ENCODE measurements at regions not wholly inside any gene's neighbourhood (a gene's known extent, or its start where the extent isn't known, plus 50 kb on each side); places are given as distances from the start of the nearest gene placed in this dataset.

GRCh38 chr1:82874041-82874440 is 1073.3 kb downstream of the ADGRL2 start (continued):
- TF ChIP-seq ZNF121 (CRISPR knock-in tag; IDR thresholded peaks at IDR 0.05), result no peak
- no peak for TF ChIP-seq NFYB (CRISPR knock-in tag; conservative IDR thresholded peaks at IDR 0.05; ENCODE audit: low read depth)
- no peak for TF ChIP-seq CREM (CRISPR knock-in tag; IDR thresholded peaks at IDR 0.05)
- no peak for TF ChIP-seq E2F4 (CRISPR knock-in tag; IDR thresholded peaks at IDR 0.05; ENCODE audit: borderline replicate concordance, low read depth)
- TF ChIP-seq SMAD3 (CRISPR knock-in tag; IDR thresholded peaks at IDR 0.05; ENCODE audit: borderline replicate concordance), result no peak
- TF ChIP-seq PREB (CRISPR knock-in tag; IDR thresholded peaks at IDR 0.05; ENCODE audit: borderline replicate concordance), result no peak
- TF ChIP-seq SOX15 (CRISPR knock-in tag; IDR thresholded peaks at IDR 0.05), result no peak
- TF ChIP-seq MAX (CRISPR knock-in tag; IDR thresholded peaks at IDR 0.05), result no peak

- no peaks in the 10 kb centered on the region for H3K36me3 Mint-ChIP-seq
- H3K4me3 Mint-ChIP-seq, result no peak overlapping the region
- ChIA-PET CTCF (no interaction called here), POLR2A (no interaction called here)
- DNase-seq (ENCODE audit: low spot score), result no peak
- no peak for ATAC-seq
- H3K27me3 Mint-ChIP-seq (ENCODE audit: low read depth), result no peaks in the 10 kb centered on the region; the same call in 1 of the 2 replicates
- no peaks in the 10 kb centered on the region for H3K4me1 Mint-ChIP-seq
- no peak for TF ChIP-seq NFATC4 (CRISPR knock-in tag; IDR thresholded peaks at IDR 0.05)
- no peak for TF ChIP-seq MYBL2 (CRISPR knock-in tag; IDR thresholded peaks at IDR 0.05)
- no peak for TF ChIP-seq FOXK1 (CRISPR knock-in tag; IDR thresholded peaks at IDR 0.05)
- TF ChIP-seq AR (CRISPR knock-in tag; IDR thresholded peaks at IDR 0.05), result no peak
- TF ChIP-seq GRHL2 (CRISPR knock-in tag; IDR thresholded peaks at IDR 0.05; ENCODE audit: insufficient replicate concordance, severe bottlenecking), result no peak
- no peak for TF ChIP-seq USF1 (CRISPR knock-in tag; IDR thresholded peaks at IDR 0.05)
- TF ChIP-seq ZNF263 (CRISPR knock-in tag; IDR thresholded peaks at IDR 0.05; ENCODE audit: low read depth), result no peak
- TF ChIP-seq ATF6 (CRISPR knock-in tag; IDR thresholded peaks at IDR 0.05), result no peak
- TF ChIP-seq NR1H2 (CRISPR knock-in tag; IDR thresholded peaks at IDR 0.05), result no peak
- TF ChIP-seq ERG (CRISPR knock-in tag; IDR thresholded peaks at IDR 0.05), result no peak
- no peak for TF ChIP-seq USF2 (CRISPR knock-in tag; IDR thresholded peaks at IDR 0.05)
- no peak for TF ChIP-seq ZNF219 (CRISPR knock-in tag; IDR thresholded peaks at IDR 0.05; ENCODE audit: borderline replicate concordance)
- TF ChIP-seq ZNF425 (CRISPR knock-in tag; conservative IDR thresholded peaks at IDR 0.05), result no peak
- no peaks in the 10 kb centered on the region for H3K9me3 Mint-ChIP-seq
- no peak overlapping the region for H3K27ac Mint-ChIP-seq
Measured at GRCh38 chr1:82870332-82870731, 1069.6 kb downstream of the ADGRL2 start.
